Medulla oblongata (tissue), 1 donor: ENCODE measurements at regions not wholly inside any gene's neighbourhood (a gene's known extent, or its start where the extent isn't known, plus 50 kb on each side); places are given as distances from the start of the nearest gene placed in this dataset.

Experiments
- DNase-seq: peaks from one replicate; pipeline ENCODE4 v3.0.0-alpha.2; 2015; ENCODE audit errors: extremely low spot score

DNA sequence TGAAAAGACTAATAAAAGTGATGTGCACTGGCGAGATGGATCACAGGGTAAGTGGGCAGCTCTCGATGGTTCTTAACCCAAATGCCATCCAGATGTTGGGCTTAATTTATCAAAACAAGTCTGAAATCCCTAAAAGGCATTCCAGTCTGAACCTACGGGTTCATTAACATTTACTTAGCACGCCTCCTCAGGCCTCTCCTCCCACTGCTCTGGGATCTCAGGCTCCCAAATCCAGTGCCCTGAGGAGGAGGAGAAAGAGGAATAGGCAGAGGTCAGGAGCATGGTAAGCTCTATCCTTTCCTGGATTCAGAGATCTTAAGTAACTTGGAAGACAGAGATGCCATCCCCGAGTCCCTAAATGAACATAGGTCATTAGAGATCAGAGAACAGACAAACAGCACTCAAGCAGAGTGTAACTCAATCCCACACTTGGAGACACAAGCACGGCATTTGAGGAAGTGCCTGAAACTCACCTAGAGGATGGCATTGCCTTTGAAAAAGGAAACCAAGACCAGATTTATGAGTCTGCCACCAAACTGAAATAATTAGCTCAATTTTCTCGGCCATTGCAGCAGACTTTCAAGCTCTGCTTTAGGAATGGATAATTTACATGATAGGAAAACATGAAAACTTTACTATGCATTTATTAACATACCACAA is 140.9 kb downstream of the CXCL12 start:
- no peak for DNase-seq

GRCh38 chr10:44242826-44243225 is 142.1 kb downstream of the CXCL12 start:
- DNase-seq = no peak

DNA sequence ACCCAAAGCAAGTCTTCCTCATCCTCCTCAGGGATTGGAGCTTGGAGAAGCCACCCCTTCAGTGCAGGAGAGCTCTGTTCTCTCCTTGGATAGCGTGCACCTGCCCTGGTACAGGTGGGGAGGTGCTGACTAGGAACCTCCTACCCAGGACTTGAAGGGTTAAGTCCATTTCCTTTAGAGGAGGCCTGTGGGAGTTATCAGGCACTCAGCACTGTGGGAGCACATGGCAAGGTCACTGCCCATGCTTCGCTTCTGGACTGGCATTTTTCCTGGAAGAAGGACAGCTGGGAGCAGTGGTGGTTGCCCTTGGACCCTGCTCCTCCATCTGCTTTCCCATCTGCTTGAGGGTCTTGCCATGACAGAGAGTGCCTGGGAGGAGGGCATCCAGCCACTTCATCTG is 142.8 kb downstream of the CXCL12 start:
- no peak for DNase-seq

- DNase-seq = no peak
Observed at GRCh38 chr10:44240584-44241205, 144.2 kb downstream of the CXCL12 start.

DNA sequence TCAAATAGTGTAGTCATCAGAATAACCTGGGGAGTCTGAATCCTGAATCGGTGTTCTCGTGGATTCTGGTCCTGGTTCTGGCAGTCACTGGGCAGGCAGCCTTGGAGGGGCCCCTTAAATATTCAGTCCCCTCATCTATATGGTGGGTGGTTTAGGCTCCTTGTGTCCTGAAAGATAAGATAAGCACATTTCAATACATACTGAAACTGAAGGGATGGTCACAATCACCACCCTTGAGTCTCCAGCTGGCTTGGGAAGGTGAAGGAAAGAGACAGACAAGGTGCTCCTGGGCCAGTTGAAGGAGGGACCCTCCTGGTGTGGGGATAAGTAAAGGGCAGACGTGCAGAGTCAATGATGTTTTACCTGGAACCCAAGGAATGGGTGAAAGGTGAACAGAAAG is 146.7 kb downstream of the CXCL12 start:
- DNase-seq = no peak

DNA sequence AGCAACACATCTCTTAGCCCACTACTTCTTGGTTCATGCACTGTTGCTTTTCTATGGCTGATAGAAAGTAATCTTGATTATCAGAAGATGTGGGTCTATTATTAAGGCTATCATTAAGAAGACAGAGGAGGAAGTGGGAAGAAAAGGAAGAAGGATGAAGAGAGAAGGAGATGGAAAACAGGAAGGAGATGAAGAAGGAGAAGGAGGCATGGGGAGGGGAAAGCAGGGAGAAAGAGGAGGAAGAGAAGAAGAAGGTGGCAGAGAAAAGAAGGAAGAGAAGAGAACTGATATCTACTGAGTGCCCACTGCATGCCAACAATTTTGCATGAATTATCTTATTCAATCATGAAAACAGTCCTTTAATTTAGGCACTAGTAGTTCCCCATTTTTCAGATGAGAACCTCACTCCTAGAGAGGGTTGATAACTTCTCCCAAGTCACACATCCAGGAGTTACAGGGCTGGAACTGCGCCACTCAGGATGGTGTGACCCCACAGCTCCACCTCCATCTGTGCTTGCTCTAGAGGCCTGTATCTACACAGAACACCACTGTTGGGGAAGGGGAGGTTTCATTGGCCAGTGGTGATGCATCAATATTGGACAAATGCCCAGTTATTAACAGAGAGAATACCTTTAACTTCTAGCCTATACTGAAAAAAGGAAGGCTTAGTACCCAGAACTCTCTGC is 147.4 kb downstream of the CXCL12 start:
- DNase-seq = no peak

GRCh38 chr10:44235363-44235762 is 149.5 kb downstream of the CXCL12 start:
- DNase-seq = no peak

GRCh38 chr10:44234483-44234875 is 150.4 kb downstream of the CXCL12 start:
- DNase-seq = no peak

DNA sequence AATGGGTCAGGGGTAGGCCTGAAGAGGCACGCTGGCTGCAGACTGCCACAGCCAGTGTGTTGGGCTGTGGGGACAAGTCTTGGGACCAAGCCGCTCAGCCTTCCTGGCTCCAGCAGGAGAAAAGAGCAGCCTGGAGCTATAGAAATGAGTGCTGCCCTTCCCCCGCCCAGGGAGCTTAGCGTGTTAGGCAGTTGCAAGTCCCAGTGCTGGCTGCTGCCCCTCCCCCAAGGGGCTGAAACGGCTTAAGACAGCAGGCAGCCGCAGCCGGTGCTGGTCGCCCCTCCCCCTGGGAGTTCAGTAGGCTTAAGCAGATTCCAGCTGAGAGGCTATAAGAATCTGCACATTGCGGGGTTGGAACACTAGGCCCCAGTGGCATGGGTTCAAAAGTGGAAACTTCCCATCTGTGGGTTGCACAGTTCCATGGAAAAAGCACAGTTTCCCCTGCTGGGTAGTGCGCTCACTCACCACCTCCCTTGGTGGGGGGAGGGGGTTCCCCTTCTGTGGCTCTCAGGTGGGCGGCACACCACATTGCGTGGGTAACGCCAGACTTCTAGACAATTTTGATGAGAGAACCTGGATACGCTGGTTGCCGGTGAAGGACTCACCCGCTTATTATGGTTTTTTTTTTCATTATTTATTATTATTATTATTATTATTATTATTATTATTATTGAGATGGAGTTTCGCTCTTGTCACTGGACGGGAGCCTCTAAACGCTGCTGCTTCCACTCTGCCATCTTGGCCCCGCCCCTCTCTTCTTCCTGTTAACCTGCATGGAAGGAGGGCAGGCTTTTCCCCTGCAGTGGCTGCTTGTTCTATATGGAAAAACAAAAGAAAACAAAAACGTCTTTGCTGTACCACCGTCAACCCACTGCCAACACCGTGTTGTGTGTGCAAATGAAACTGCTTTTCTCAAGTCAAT is 151.1 kb downstream of the CXCL12 start:
- no peak for DNase-seq

GRCh38 chr10:44217274-44217820 is 167.6 kb downstream of the CXCL12 start:
- no peak for DNase-seq

GRCh38 chr10:44216073-44216472 is 168.8 kb downstream of the CXCL12 start:
- no peak for DNase-seq

DNA sequence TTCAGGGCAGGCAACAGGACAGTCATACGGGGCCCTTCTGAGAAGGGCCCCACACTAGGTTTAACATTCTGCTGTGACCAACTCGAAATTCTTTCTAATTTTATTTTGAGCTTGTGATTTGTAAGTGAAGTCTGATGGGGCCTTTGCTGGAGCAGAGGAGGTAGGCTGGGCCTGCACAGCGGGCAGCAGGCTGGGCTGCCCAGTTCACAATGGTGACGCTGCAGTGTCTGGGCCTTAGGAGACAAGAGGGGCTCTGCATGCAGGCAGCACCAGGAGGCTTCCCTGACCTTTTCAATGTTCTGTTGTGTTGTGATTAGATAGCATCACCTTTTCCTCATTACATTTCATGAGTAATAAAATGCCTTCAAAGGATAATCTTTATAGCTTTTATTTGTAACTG is 175.1 kb downstream of the CXCL12 start:
- no peak for DNase-seq

- DNase-seq = no peak
Observed at GRCh38 chr10:44207160-44207559, 177.7 kb downstream of the CXCL12 start.

- no peak for DNase-seq
Observed at GRCh38 chr10:44206127-44206818, 178.6 kb downstream of the CXCL12 start.

DNA sequence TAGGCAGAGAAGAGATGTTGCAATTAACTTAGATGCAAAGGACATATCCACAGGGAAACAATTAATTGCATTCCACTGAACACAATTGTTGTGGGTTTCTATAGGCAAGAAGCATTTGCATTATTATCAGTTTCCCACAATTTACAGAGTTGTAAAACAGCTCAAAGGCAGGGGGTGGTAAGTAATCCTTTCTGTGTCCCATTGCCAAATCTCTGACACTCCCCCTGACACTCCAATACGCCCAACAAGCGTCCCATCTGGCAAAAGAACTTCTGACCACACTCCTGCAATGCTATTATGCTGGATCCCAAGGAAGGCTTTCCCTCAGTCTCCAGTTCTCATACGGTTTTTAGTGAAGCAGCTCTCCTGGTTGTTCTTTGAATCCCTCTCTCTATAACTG is 179.8 kb downstream of the CXCL12 start:
- no peak for DNase-seq

GRCh38 chr10:44203535-44203934 is 181.4 kb downstream of the CXCL12 start:
- no peak for DNase-seq

- no peak for DNase-seq
Observed at GRCh38 chr10:44202952-44203351, 181.9 kb downstream of the CXCL12 start.

- no peak for DNase-seq
Observed at GRCh38 chr10:44201656-44202055, 183.2 kb downstream of the CXCL12 start.

GRCh38 chr10:44201011-44201410 is 183.9 kb downstream of the CXCL12 start:
- DNase-seq = no peak

DNA sequence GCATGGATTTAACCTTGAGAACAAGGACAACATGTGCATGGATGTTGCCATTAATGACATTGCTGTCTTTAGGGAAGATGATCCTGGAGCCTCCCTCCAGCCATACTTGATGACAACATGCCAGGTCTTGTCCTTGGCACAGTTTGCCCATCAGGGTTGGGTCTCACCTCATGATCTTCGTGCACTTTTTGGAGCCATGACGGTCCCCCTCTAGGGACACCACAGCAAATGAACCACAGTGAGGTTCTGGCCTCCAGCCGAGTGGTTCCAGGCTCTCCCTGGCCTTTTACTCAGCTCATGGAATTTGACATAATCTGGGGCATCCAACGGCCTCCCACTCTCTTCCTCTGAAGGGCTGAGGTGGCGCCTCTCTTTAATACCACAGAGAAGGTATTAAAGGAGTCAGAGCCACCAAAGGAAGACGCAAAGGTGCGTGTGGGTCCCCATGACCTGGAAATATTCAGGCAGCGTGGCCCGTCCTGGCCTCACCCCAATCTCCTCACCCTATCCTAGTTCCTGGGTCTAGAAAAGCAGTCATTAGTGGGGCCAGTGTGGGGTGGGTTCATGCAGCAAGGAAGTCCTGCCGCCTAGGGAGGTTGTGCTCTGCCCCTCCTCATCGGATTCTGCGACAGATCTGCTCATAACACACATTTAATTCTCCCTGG is 184.8 kb downstream of the CXCL12 start:
- no peak for DNase-seq

- no peak for DNase-seq
Observed at GRCh38 chr10:44199267-44199666, 185.6 kb downstream of the CXCL12 start.
